HG03103 (cell line): ENCODE measurements at regions not wholly inside any gene's neighbourhood (a gene's known extent, or its start where the extent isn't known, plus 50 kb on each side); places are given as distances from the start of the nearest gene placed in this dataset.
"Not testable (repeated sequence)": the region's sequence is repeated elsewhere in the genome, so short reads cannot be mapped to it uniquely, and the experiment has no call there.

ENCODE experiments used
- ATAC-seq: cut with Tn5 transposase; IDR thresholded peaks from one replicate; pipeline ENCODE4 v1.9.1; 2021; ENCODE audit warnings: low read depth; ENCODE audit not compliant: unreplicated experiment

DNA sequence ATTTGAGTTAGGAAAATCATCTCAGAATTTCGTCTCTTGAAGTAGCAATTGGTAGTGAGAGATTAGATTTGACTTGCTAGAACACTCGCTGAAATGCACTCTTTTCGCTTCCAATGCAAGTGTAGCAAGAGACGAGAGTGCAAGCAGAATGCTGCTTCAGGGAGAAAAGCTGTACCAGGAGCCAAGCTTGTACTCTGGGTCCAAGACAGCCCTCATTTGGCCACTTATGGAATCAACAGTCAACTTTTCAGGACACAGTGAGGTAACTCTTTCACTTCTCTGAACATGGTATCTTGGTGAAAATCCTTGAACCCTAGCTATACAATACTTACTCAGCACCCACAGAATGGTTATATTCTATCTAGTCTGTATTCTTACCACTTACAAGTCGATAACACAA lies 107.6 kb upstream of the TERB2 start:
- not testable (repeated sequence) for ATAC-seq

DNA sequence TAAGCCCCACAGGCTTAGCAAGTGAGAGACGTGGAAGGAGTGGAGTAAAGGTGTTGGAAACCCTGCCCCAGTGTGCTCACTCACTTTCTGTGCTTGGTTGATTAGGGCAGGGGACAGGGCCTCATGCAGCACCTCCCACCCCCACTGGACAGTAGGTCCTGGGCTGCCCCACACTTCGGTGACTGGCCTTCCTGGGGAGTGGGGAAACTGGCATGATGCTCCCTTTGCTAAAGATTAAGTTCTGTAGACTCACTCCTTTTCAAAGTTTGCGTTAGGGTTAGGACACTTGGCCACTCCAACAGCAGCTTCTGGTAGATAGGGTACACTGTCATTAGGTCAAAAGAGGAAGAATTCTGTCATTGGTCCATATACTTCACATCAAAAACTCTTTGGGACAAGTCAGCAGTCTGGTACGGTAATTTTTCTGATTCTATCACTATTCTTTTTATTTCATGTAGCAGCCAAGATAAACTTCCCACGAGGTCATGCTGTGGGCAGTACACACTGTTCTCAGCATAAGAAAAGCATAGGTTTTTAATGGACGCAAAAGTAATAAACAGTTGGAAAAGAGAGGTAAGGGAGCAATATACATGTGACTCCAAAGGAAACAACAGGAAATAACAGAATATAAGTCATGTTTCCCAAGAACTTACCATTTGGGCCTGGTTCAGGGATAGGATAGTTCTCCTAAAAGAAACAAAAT lies 106.6 kb upstream of the TERB2 start:
- not testable (repeated sequence) for ATAC-seq

DNA sequence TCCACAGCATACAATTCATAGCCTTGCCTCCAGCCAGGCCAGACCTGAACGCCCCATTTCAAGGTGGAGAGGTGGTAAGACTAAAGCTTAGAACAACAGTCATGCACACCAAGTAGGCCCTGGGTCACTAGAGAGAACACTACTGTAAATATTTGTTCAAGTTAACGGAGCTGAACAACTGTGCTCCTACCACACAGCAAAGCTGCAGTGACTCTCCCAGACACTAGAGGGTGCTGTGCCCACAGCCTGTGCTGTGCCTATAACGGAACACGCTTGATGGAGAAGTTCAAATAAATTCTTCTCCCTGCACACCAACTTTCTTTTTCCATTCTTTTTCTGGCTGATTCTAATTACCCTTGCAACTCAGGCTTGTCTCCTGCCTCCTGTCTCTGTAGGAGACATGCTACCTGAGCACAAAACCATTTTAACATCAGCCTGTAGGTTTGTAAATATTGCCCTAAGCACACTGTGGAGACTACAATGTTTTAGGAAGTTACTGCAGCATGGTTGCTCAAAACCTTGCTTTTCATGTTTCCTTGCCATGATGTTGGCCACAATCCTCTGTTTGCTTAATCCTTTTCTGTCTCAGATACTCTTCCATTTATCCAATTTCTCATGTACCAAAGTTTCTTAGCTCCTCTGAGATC lies 103.1 kb upstream of the TERB2 start:
- not testable (repeated sequence) for ATAC-seq

DNA sequence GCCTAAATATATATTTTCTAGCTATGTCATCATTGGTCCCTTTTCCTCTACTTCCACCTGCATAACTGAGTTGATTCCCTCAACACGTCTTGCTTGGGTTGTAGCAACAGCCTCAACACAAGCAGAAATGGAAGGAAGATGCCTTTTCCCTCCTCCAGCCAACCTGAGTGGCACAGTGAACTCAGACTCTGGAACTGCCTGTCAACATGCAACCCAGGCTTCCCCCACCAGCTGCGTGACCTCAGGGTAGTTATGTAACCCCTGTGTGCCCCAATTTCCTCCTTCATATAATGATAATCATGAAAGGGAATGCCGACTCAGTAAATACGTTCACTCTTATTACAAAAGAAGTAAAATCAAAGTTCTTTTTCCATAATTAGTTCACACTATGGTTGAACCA lies 101.8 kb upstream of the TERB2 start:
- not testable (repeated sequence) for ATAC-seq

DNA sequence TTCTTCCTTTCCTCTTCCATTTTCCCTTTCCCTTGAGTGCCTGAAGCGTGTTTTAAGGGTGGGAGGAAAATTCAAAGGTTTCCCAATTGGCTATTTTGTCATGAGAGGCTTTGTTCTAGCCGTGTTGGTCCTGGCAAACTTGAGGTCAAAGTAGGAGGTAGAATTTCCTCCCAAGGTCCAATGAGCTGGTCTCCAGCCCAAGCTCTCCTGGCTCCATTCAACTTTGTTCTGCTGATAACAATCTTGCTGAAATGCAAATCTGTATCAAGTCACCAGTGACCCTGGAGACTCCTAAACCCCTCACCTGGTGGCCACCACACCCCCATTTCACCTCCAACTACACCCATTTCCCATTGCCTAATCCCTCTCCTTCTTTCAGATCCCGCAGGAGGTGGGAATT lies 100.2 kb upstream of the TERB2 start:
- ATAC-seq, result not testable (repeated sequence)

DNA sequence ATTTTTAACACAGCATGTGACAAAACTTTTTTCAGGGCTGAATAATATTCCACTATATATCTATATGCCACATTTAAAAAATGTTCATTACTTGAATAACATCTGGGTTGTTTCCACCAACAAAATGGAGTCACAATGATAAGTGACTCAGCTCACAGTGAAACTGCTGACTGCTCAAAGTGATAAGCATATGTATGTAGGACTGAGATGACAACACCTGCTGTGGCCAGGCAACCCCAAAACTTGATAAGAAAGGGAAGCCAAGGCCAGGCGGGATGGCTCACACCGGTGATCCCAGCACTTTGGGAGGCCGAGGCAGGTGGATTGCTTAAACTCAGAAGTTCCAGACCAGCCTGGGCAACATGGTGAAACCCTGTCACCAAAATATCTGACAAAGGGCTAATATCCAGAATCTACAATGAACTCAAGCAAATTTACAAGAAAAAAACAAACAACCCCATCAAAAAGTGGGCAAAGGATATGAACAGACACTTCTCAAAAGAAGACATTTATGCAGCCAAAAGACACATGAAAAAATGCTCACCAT lies 99.2 kb upstream of the TERB2 start:
- ATAC-seq, result not testable (repeated sequence)

DNA sequence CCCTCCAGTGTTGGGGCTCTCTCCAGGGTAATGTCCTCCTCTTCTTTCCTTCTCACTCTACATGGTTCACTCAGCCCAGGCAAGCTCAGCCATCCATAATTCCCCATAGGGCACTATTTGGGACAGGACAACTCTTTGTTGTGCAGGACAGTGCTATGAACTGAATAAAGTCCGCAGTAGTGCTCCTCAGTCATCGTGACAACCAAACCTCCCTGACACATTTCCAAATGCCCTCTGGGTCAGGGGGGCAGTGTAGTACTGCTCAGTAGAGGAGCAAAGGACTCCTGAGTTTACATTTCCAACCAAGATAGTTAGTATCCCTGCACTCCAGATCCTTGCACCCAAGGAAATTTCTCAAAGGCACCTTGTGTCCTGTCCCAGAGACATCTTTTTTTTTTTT lies 97.4 kb upstream of the TERB2 start:
- not testable (repeated sequence) for ATAC-seq

DNA sequence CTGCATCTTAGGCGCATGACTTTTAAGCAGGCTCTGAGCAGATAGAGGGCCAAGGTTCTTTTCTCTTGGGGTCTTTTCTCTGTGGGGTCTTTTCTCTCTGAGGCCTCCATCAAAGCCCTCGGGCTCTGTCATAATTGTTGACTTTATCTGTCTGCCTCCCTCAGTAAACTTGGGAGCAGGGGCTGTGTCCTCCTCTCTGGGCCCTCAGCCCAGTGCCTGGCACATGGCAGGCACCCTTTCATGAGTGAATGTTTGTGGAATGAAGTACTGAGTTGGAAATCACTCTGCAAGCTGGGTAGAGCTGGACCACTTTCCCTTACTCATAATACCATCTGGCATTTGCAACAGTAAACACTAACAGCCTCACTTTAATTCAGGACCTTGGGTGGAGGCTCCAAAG lies 96.3 kb upstream of the TERB2 start:
- not testable (repeated sequence) for ATAC-seq

DNA sequence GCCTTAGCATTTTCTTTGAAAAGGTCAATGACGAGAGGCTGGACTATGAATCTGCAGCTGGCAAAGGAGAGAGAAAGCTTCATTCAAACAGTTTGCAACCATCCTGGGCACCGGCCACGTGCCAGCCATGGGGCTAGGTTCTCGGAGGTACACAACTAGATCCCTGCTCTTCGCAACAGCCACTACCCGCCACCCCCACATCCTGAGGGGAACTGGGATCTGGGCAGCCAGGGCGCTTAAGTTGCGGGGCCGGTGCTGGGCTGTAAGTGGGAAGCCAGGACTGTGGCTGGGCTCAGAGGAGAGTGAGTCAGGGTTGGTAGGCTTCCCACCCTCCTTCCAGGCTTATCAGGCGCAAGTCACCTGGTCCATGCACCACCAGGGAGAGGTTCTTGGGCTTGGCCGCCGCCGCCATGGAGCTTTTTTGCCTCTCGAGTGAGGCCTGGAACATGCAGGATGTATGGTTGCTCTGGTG lies 95.0 kb upstream of the TERB2 start:
- ATAC-seq, result no peak

DNA sequence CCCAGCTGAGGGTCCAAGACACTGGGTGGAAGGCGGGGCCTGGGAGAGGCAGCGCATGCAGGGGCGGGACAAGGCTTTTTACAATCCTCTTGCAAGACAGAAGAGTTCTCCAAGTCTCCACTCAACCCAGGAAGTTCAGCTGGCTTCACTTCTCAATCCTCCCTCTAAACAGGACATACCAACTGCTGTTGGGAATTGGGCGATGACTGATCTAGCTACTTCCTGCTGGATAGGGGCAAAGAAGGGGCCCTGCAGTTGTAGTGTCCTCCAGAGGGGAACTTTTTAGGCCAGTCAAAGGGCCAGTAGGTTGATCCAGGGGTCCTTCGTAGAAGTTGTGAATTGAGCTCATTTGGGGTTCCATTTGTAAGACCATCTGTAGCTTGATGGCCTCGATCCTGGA lies 94.6 kb upstream of the TERB2 start:
- no peak for ATAC-seq

DNA sequence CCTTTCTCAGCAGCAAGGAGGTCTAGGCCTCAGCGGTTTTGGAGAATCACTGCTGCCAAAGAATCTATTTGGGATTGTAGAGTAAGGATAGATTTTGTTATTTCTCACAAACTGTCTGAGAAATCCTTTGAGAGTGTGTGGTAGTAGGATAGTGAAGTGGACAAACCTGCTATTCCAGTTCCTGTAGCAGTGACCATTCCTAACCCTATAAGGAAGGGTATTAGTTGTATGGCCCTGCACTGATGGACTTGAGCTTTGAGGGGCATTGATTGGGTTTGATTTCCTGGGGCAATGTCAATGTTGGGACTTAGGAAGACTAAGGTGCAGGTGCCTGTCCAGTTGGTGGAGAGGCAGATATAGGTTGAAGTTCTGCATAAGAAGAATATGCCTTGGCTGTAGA lies 93.6 kb upstream of the TERB2 start:
- not testable (repeated sequence) for ATAC-seq

DNA sequence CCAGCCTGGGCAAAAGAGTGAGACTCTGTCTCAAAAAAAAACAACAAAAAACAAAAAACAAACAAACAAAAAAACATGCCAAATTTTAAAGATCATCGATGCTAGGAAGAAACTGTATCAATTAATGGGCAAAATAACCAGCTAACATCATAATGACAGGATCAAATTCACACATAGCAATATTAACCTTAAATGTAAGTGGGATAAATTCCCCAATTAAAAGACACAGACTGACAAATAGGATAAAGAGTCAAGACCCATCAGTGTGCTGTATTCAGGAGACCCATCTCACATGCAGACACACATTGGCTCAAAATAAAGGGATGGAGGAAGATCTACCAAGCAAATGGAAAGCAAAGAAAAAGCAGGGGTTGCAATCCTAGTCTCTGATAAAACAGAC lies 88.4 kb upstream of the TERB2 start:
- ATAC-seq, result not testable (repeated sequence)

DNA sequence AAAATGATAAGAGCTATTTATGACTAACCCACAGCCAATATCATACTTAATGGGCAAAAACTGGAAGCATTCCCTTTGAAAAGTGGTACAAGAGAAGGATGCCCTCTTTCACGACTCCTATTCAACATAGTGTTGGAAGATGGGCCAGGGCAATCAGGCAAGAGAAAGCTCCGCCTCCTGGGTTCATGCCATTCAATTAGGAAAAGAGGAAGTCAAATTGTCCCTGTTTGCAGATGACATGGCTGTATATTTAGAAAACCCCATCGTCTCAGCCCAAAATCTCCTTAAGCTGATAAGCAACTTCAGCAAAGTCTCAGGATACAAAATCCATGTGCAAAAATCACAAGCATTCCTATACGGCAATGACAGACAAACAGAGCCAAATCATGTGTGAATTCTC lies 86.4 kb upstream of the TERB2 start:
- ATAC-seq, result not testable (repeated sequence)

DNA sequence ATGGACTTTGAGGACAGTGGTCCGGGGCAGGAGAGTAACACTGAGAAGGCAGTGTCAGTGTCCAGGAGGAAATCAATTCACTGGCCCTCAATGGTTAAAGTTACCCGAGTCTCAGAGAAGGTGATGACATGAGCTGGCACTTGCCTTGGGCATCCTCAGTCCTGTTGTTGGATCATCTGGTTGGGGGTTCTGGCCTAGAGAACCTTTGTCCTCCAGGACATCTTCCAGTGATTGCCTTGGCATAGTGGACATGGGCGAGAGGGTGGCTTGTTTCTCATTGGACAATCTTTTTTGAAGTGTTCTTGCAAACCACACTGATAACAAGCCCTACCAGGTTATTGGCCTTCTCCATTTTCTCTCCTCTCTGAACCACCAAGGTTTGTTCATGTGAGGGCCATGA lies 83.4 kb upstream of the TERB2 start:
- ATAC-seq, result no peak

DNA sequence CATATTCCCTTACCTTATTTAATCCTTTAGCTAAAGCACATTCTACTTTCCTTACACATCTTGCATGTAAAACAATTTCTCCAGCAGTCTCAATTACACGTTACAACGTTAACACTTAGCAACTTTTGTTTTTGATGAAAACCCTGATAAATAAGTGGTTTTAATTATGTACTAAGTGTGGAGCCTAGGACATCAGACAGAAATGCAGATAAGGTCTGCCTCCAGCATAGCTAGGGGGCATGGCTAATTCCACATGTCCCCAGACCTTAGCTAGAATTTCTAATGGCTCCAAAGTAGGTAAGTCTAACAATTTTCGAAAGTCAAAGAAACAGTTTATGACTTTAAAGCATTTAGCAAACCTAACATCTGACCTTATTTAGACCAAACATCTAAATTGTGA lies 77.4 kb upstream of the TERB2 start:
- ATAC-seq, result no peak

DNA sequence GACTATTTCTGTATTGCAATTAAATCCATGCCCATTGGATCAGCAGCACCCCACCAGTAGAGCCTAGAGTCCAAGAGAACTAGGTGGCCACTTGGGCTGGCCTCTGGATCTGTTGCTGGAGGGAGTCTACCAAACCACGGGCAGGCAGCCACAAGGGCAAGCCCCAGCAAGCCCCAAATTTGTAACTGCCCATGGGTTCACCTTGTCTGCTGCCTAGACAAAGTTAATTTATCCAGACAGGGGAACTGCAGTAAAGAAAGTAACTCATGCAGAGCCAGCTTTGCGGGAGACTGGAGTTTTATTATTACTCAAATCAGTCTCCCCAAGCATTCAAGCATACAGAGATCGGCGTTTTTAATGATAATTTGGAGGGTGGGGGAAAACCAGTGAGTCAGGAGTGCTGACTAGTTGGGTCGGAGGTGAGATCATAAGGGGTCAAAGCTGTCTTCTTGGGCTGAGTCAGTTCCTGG lies 74.0 kb upstream of the TERB2 start:
- peak; percentile 70 for ATAC-seq

DNA sequence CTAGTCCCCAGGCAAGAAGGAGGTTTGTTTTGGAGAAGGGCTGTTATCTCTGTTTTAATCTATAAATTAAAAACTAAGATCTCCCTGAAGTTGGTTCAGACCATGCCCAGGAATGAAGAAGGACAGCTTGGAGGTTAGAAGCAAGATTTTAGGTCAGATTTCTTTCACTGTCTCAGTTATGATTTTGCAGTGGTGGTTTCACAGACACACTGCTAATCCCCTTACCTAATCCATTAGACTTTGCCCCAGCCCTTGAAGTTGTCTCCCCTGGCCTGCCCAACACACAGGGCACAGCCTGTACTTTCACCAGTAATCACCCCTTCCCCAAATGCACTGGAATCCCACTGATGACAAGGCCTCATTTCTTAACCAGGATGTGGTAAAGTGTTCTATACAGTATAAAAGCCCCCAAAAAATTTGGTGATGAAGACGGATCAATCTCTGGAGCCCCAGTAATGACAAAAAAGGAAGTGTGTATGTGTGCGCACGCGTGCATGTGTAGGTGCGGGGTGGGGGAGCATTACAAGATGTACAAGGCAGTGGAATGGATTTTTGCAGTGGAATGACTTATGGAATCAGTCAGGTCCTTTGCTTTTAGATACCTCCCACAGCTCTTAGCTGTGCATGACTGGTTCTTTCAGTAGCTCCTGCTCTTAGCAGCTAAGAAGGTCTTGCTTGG lies 73.1 kb upstream of the TERB2 start:
- no peak for ATAC-seq

DNA sequence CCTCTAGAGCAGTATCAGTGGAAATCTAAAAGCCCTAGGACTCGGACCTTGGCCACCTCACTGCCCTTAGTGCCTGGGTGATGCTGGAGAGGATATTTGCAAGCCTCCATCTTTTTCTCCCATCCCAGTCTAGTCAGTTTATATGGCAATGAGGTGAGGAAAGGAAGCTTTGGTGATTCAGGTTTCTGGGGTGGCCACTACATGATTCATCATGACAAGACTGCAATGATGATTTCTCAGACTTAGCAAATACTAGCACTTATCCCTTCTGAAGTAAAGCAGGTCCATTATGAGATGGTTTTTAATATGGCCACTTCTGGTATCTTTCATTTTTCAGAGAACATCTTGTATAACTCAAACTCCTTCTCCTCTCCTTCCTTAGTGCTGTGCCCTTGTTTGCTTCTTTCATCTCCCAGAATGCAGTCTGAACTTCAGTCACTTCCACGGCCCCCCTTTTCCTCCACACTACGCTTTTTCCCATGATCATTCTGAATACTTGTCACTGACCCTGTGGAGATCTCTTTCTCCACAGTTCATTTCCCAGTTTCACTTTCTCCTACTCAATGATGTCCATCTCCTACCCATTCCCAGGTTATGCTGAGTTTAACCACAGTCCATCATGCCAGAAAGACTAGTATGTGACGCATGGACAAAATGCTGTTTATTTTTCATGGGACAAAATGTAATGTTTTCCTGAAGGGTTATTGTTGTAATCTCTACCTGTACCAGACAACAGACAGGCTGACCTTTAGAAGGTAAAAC lies 57.4 kb upstream of the TERB2 start:
- not testable (repeated sequence) for ATAC-seq

DNA sequence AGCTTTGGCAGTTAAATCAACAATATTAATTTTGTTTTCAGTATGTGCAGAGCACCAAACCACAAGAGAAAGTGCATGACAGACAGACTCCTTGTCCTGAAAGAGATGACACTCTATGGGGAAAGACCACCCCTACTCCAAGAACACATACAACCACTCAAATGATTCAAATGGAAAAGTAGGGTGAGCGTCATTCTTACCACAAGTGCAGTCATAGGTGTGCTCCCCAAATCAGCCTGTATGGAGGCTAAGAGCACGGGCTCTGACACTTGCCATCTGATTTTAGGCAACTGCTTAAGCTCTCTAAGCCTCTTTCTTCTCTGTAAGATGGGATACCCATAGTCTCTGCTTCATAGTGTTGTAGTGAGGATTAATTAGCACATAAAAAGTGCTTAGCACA lies 56.7 kb upstream of the TERB2 start:
- ATAC-seq, result not testable (repeated sequence)

DNA sequence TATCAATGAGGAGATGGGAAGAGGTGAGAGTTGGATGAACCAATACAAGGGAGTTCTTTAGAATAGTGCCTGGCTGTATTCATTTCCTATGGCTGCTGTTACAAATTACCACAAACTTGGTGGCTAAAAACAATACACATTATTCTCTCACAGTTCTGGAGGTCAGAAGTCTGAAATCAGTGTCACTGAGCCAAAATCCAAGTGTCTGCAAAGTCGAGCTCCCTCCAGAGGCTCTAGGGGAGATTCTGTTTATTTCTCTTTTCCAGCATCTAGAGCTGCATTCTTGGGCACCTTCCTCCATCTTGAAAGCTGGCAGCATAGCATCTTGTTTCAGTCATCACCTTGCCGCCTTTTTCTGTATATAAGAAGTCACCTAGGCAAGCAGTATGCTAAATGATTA lies 55.7 kb upstream of the TERB2 start:
- not testable (repeated sequence) for ATAC-seq
